ENCODE measurements at regions not wholly inside any gene's neighbourhood (a gene's known extent, or its start where the extent isn't known, plus 50 kb on each side); places are given as distances from the start of the nearest gene placed in this dataset.

DNA sequence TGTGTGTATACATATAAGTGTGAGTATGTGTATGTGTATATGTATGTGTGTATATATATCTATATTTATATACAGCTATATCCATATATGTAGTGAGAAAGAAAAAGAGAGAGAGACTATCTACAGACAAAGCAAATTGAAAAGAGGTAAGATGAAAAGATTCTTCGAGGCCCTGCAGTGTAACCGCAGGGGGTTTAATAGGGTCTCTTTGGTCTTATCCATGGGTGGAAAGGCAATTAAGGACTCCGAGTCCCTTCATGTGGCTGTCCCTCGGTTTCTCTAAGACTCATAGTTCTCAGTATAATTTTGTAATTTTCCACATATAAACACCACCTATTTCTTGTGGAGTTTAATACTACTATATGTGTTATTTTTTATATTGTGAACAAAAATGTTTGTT lies 50.6 kb upstream of the JAZF1 start:
- DNase-seq: no peak

- DNase-seq: no peak
Measured at GRCh38 chr7:28236560-28236959, 56.0 kb upstream of the JAZF1 start.

DNA sequence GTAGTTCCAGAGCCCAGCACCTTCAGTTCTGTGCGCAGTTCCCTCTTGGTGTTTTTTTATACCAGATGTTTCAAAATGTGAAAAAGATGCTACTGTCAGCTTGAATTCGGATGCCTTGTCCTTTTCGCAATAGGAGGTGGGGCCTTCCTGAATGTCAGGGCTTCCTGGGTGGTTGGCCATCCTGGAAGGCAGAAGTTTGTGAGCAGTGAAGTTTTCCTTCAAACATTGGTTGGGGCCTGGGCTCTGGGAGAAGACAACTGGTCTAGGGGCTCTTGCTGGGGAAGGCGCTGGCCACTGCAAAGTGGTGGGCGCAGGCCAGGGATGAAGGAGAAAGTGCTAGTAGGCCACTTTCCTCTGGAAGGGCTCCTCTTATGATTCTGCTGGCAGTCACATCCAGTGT lies 56.8 kb upstream of the JAZF1 start:
- no peak for DNase-seq

- no peak for DNase-seq
Measured at GRCh38 chr7:28239823-28240204, 59.2 kb upstream of the JAZF1 start.

- DNase-seq: no peak
Measured at GRCh38 chr7:28240481-28240880, 59.9 kb upstream of the JAZF1 start.

DNA sequence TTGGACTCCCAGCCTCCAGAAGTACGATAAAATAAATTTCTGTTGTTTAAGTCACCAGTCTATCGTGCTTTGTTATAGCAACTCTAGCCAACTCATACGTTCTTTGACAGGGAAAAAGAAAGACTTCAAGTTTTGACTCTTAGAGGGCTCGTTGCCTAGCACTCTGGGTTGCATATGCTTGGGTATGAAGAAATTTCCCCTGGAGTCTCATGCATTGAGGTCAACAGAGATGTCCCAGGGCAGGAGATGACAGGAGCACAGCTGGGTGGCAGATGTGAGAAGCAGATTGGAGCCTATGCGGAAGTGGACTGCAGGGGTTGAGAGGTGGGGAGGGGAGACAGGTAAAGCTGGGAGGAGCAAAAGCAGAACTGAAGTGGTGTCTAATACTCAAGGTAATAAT lies 63.3 kb upstream of the JAZF1 start:
- DNase-seq: no peak

- DNase-seq: no peak
Measured at GRCh38 chr7:28245123-28245878, 64.7 kb upstream of the JAZF1 start.

- no peak for DNase-seq
Measured at GRCh38 chr7:28246921-28247461, 66.4 kb upstream of the JAZF1 start.

GRCh38 chr7:28258240-28258639 lies 77.6 kb upstream of the JAZF1 start:
- no peak for DNase-seq

- DNase-seq: no peak
Measured at GRCh38 chr7:28260969-28261368, 80.4 kb upstream of the JAZF1 start.

- DNase-seq: no peak
Measured at GRCh38 chr7:28263622-28264271, 83.2 kb upstream of the JAZF1 start.

- no peak for DNase-seq
Measured at GRCh38 chr7:28266402-28266801, 85.8 kb upstream of the JAZF1 start.

GRCh38 chr7:28267012-28267411 lies 86.4 kb upstream of the JAZF1 start:
- DNase-seq: no peak

DNA sequence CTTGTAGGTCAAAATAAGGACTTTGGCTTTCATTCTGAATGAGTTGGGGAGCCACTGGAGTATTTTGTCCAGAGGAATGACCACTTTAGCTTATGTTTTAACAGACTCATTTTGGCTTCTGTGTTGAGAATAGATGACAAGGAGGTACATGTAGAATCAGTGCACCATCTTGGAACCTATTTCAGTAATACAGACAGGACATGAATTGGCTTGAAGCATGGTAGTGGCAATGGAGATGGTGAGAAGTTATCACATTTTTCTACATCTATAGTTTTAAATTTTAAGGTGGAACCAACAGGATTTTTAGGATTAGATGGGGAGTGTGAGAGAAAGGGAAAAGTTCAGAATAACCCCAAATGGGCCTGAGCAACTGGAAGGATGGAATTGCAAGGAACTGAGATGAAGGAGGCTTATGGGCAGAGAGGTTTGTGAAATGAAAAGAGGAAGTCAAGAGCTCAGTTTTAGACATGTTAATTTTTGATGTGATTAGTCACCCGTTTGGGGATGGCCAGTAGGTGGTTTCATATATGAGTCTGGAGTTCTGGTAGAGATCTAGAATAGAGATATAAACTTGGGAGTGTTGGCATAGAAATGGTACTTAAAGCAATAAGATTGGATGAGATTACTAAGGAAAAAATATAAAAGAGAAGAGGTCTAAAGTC lies 89.2 kb upstream of the JAZF1 start:
- no peak for DNase-seq

DNA sequence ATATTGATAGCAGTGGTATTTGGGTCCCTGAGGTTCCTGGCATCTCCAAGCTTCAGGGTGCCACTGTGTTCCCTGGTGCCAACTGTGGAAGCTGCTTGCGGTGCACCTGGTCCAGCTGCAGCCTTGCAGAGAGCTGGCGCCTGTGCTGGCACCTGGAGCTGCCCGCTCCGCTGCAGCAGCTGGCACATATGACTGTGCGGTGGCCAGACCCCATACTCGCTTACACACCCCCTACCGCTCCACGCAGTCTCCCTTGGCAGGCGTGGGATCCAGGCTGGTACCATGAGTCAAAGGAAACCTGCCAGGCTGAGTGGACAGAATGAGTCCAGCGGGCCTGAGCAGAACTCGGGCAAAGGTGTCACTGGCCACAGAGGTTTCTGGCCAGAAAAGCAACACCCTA lies 89.9 kb upstream of the JAZF1 start:
- no peak for DNase-seq

DNA sequence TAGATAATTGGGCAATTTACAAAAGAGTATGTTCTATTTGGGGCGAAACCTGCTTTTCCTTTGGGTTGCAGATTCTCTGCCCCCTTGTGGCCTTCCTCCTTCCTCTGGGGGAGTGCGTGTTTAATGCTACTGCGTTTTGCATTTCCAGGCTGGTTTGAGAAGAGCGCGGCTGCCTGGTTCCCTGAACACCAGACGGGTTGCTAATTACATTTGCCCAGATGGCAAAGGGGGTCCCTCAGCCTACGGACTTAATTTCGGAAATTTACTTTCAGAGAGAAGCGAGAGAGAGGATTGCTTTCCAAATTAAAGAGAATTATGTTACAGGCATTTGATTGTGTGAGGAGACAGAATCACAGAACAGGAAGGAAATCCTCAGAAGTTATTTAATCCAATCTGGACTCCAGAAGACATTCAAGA lies 91.9 kb upstream of the JAZF1 start:
- DNase-seq: no peak

DNA sequence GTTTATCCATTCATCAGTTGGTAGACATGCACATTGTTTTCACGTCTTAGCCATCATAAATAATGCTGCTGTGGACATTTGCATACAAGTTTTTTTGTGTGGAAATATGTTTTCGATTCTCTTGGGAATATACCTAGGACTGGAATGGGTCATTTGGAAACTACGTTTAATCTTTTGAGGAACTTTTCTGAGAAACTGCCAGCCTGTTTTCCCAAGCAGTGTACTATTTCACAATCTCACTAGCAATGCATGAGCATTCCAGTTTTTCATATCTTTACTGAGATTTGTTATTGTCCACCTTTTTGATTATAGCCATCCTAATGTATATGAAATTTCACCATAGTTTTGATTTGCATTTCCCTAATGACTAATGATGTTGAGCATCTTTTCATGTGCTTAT lies 95.7 kb upstream of the JAZF1 start:
- no peak for DNase-seq

GRCh38 chr7:28277364-28277763 lies 96.8 kb upstream of the JAZF1 start:
- DNase-seq: no peak

- DNase-seq: no peak
Measured at GRCh38 chr7:28277958-28278357, 97.4 kb upstream of the JAZF1 start.

GRCh38 chr7:28280516-28280915 lies 99.9 kb upstream of the JAZF1 start:
- DNase-seq: no peak

- DNase-seq: no peak
Measured at GRCh38 chr7:28290496-28290895, 109.9 kb upstream of the JAZF1 start.

GRCh38 chr7:28291559-28291958 lies 111.0 kb upstream of the JAZF1 start:
- DNase-seq: no peak

GRCh38 chr7:28292834-28293526 lies 112.4 kb upstream of the JAZF1 start:
- no peak for DNase-seq

DNA sequence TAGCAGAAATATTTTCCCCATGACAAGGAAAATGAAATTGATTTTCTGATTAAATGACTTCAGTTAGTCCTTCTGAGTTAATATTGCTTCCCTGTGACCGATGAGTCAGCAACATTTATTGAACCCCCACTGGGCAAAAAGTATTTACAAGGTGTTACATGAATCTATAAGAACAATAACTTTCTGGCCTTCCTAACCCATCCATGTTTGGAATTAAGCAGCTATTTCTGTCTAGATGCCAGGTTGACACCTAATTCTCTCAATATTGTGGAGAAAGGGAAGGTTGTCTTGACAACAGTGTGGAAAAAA lies 112.9 kb upstream of the JAZF1 start:
- DNase-seq: no peak
